Fibroblast of lung (primary cell): ENCODE measurements at regions not wholly inside any gene's neighbourhood (a gene's known extent, or its start where the extent isn't known, plus 50 kb on each side); places are given as distances from the start of the nearest gene placed in this dataset.

ENCODE experiments used
- CTCF ChIP-seq, 2 donors: IDR thresholded peaks in 1 of 2; conservative IDR thresholded peaks in 1 of 2; 1 replicate in 1 of 2; 2 replicates in 1 of 2; pipeline ENCODE4 v1.5.1; 2011 to 2012; ENCODE audit warnings: low read length in 2 of 2, control low read depth in 1 of 2, inconsistent platforms in 1 of 2, low read depth in 1 of 2, mild to moderate bottlenecking in 1 of 2
- EZH2 ChIP-seq: IDR thresholded peaks from 2 replicates; pipeline ENCODE4 v1.5.1; 2012; ENCODE audit warnings: low read length, control low read depth, mild to moderate bottlenecking; ENCODE audit errors: missing control alignments

DNA sequence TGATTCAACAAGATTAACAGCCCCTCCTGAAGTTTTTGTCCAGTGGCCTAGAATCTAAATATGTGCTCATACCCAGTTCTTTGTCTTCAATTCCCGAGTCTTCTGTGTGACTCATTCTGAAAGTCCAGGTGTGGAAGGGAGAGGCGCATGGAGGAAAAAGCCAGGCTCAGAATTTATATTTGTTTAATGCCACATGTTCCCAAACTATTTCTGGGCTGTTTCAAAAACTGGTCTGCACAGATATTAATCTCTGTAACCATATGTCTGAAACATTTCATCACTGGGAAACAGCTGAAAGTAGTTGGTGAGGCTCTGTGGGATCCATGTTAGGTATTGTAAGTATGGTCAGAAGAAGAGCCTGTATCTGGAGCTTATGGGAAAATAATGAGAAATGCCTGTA is 266.0 kb downstream of the PAX1 start:
- TF ChIP-seq CTCF (conservative IDR thresholded peaks at IDR 0.05 in 1 of 2, IDR thresholded peaks at IDR 0.05 in 1 of 2; ENCODE audit: low read depth in 1 of 2, low read length in 2 of 2) (no peak), EZH2 (no peak)
